ENCODE measurements at regions not wholly inside any gene's neighbourhood (a gene's known extent, or its start where the extent isn't known, plus 50 kb on each side); places are given as distances from the start of the nearest gene placed in this dataset.

DNA sequence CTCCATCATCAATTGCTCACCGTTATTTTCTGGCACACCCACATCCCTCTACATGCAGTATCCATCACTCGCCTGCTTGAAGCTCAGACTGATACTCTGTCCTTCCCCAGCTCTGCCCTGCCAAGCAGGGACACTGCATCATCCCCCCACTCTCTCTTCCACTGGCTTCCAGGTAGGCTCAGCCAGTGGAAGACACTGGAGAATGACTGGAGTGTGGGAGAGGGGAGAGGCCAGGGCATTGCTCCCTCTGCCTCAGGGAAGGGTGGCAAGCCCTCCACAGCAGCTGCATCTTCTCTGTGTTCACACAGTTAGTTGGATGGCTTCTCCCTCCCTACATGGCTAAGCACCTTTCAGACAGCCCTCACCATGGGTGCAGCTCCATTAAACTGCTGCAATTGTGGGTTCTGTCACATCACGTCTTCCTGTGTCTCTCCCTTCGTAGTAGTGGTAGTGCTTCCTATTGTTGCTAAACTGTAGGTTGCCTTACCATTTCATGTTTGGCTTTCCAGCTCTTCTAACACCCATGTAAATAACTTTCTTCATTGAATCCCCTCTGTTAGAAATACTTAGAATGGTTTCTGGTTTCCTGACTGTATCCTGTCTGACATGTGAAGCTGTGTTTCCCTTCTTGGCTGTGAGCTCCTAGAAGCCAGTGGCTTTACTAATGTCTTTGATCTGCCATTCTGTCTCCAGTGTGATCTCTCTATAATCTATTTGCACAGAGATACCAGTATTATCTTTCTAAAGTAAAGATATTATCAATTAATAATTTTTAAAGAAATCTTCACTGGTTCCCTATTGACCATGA is 483.7 kb upstream of the LRRN3 start:
- no peak for DNase-seq

DNA sequence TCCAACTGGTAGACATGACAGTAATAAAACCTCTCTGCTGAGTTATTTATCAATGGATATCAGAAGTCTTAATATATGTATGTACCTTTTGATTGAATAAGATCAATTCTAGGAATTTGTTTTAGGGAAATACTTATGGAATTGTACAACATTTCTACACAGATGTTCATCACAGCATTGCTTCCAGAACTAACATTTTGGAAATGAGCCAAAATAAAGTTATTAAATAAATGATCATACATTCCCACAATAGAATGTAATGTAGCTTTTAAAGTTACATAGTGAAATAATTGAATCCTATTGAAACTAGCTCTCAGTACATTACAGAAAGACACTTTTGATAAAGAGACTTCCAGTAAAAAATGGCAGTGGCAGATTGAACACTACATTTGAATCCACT is 481.6 kb upstream of the LRRN3 start:
- DNase-seq, result no peak

DNA sequence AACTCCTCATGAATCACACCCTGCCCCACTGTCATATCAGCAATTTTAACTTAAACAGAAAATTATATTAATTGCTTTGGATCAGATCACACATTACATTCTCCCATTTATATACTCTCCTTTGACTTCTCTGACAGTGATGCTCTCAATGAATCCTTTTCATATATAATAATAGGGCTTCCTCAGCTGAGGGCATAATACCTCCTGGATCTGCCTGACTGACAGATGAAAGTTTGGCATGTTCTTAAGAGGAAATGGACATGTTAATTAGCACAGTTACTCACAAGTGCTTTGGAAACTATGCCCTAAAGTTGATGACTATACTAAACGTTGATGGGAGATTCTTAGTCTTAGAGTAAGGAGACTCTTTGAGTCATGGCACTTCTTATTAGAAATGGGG is 478.2 kb upstream of the LRRN3 start:
- DNase-seq, result no peak

All from NCI-H2107 (cell line).